ENCODE measurements at regions not wholly inside any gene's neighbourhood (a gene's known extent, or its start where the extent isn't known, plus 50 kb on each side); places are given as distances from the start of the nearest gene placed in this dataset.

DNA sequence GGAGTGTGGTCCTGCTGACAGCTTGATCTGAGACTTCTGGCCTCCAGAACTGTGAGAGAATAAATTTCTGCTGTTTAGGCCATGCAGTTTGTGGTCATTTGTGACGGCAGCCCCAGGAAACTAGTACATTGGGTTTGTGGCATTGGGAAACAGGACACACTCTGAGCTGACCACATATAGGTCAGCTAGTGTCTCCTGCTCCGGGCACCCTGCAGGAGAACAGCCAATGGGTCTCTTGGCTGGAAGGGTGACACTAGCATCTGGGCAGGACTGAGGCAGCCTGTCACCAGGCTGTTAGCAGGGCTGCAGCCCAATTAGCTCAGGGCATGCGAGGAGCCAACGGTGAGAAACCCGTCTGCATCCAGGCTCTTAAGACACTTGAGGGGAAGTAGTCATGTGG is 83.2 kb downstream of the PITPNM2 start:
- TF ChIP-seq, protein P1, sequence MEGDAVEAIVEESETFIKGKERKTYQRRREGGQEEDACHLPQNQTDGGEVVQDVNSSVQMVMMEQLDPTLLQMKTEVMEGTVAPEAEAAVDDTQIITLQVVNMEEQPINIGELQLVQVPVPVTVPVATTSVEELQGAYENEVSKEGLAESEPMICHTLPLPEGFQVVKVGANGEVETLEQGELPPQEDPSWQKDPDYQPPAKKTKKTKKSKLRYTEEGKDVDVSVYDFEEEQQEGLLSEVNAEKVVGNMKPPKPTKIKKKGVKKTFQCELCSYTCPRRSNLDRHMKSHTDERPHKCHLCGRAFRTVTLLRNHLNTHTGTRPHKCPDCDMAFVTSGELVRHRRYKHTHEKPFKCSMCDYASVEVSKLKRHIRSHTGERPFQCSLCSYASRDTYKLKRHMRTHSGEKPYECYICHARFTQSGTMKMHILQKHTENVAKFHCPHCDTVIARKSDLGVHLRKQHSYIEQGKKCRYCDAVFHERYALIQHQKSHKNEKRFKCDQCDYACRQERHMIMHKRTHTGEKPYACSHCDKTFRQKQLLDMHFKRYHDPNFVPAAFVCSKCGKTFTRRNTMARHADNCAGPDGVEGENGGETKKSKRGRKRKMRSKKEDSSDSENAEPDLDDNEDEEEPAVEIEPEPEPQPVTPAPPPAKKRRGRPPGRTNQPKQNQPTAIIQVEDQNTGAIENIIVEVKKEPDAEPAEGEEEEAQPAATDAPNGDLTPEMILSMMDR (IDR thresholded peaks at IDR 0.05; ENCODE audit: insufficient read depth, low read length), result no peak
- TF ChIP-seq, protein P2, sequence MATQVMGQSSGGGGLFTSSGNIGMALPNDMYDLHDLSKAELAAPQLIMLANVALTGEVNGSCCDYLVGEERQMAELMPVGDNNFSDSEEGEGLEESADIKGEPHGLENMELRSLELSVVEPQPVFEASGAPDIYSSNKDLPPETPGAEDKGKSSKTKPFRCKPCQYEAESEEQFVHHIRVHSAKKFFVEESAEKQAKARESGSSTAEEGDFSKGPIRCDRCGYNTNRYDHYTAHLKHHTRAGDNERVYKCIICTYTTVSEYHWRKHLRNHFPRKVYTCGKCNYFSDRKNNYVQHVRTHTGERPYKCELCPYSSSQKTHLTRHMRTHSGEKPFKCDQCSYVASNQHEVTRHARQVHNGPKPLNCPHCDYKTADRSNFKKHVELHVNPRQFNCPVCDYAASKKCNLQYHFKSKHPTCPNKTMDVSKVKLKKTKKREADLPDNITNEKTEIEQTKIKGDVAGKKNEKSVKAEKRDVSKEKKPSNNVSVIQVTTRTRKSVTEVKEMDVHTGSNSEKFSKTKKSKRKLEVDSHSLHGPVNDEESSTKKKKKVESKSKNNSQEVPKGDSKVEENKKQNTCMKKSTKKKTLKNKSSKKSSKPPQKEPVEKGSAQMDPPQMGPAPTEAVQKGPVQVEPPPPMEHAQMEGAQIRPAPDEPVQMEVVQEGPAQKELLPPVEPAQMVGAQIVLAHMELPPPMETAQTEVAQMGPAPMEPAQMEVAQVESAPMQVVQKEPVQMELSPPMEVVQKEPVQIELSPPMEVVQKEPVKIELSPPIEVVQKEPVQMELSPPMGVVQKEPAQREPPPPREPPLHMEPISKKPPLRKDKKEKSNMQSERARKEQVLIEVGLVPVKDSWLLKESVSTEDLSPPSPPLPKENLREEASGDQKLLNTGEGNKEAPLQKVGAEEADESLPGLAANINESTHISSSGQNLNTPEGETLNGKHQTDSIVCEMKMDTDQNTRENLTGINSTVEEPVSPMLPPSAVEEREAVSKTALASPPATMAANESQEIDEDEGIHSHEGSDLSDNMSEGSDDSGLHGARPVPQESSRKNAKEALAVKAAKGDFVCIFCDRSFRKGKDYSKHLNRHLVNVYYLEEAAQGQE (IDR thresholded peaks at IDR 0.05; ENCODE audit: insufficient replicate concordance, low read depth), result no peak
- TF ChIP-seq GABPA (IDR thresholded peaks at IDR 0.05; ENCODE audit: low read depth), result no peak
- TF ChIP-seq POLR2AphosphoS5 (IDR thresholded peaks at IDR 0.05; ENCODE audit: low read depth), result no peak
- no peak for TF ChIP-seq SPI1 (IDR thresholded peaks at IDR 0.05; ENCODE audit: borderline replicate concordance, low read depth)

Data from HL-60 (cell line).